ENCODE measurements at regions not wholly inside any gene's neighbourhood (a gene's known extent, or its start where the extent isn't known, plus 50 kb on each side); places are given as distances from the start of the nearest gene placed in this dataset.

- Histone ChIP-seq H3K9ac (no peak overlapping the region), H3K36me3 (ENCODE audit: insufficient read depth) (no peaks in the 10 kb centered on the region), H3K79me2 (ENCODE audit: insufficient read depth, low read depth) (no peaks in the 10 kb centered on the region), H3K4me2 (no peak overlapping the region), H2AFZ (ENCODE audit: low read depth) (no peak overlapping the region), H3K4me3 (IDR thresholded peaks at IDR 0.05; ENCODE audit: insufficient read depth, low read depth, low read length) (no peak overlapping the region), H3K27ac (no peak overlapping the region), H3K27me3 (ENCODE audit: insufficient read depth, low read depth) (no peaks in the 10 kb centered on the region), H4K20me1 (ENCODE audit: insufficient read depth) (no peaks in the 10 kb centered on the region), H3K4me1 (ENCODE audit: low read depth, poor library complexity, severe bottlenecking) (no peaks in the 10 kb centered on the region)
- TF ChIP-seq CTCF (conservative IDR thresholded peaks at IDR 0.05; ENCODE audit: low read depth, low read length) = no peak
Measured at GRCh38 chr6:67759001-67759400, 876.1 kb upstream of the ADGRB3 start.

GRCh38 chr6:67757465-67758033 lies 877.5 kb upstream of the ADGRB3 start:
- Histone ChIP-seq H3K9ac (no peak overlapping the region), H3K27ac (no peak overlapping the region), H3K4me1 (ENCODE audit: low read depth, poor library complexity, severe bottlenecking) (no peaks in the 10 kb centered on the region), H3K4me3 (IDR thresholded peaks at IDR 0.05; ENCODE audit: insufficient read depth, low read depth, low read length) (no peak overlapping the region), H3K4me2 (no peak overlapping the region), H3K79me2 (ENCODE audit: insufficient read depth, low read depth) (no peaks in the 10 kb centered on the region), H4K20me1 (ENCODE audit: insufficient read depth) (no peaks in the 10 kb centered on the region), H3K27me3 (ENCODE audit: insufficient read depth, low read depth) (no peaks in the 10 kb centered on the region), H2AFZ (ENCODE audit: low read depth) (no peak overlapping the region), H3K36me3 (ENCODE audit: insufficient read depth) (no peaks in the 10 kb centered on the region)
- TF ChIP-seq CTCF (conservative IDR thresholded peaks at IDR 0.05; ENCODE audit: low read depth, low read length) = no peak

- Histone ChIP-seq H3K9ac (no peak overlapping the region), H4K20me1 (ENCODE audit: insufficient read depth) (no peaks in the 10 kb centered on the region), H3K4me3 (IDR thresholded peaks at IDR 0.05; ENCODE audit: insufficient read depth, low read depth, low read length) (no peak overlapping the region), H2AFZ (ENCODE audit: low read depth) (no peak overlapping the region), H3K4me2 (no peak overlapping the region), H3K4me1 (ENCODE audit: low read depth, poor library complexity, severe bottlenecking) (no peaks in the 10 kb centered on the region), H3K27me3 (ENCODE audit: insufficient read depth, low read depth) (no peaks in the 10 kb centered on the region), H3K36me3 (ENCODE audit: insufficient read depth) (no peaks in the 10 kb centered on the region), H3K79me2 (ENCODE audit: insufficient read depth, low read depth) (no peaks in the 10 kb centered on the region), H3K27ac (no peak overlapping the region)
- TF ChIP-seq CTCF (conservative IDR thresholded peaks at IDR 0.05; ENCODE audit: low read depth, low read length) = no peak
Measured at GRCh38 chr6:67748521-67748920, 886.6 kb upstream of the ADGRB3 start.

- H3K27me3 ChIP-seq (ENCODE audit: insufficient read depth, low read depth) = no peaks in the 10 kb centered on the region
- no peak overlapping the region for H3K27ac ChIP-seq
- no peak overlapping the region for H3K4me3 ChIP-seq (IDR thresholded peaks at IDR 0.05; ENCODE audit: insufficient read depth, low read depth, low read length)
- no peaks in the 10 kb centered on the region for H3K36me3 ChIP-seq (ENCODE audit: insufficient read depth)
- H3K4me2 ChIP-seq = no peak overlapping the region
- no peaks in the 10 kb centered on the region for H3K79me2 ChIP-seq (ENCODE audit: insufficient read depth, low read depth)
- no peak overlapping the region for H3K9ac ChIP-seq
- no peak overlapping the region for H2AFZ ChIP-seq (ENCODE audit: low read depth)
- no peaks in the 10 kb centered on the region for H4K20me1 ChIP-seq (ENCODE audit: insufficient read depth)
- no peaks in the 10 kb centered on the region for H3K4me1 ChIP-seq (ENCODE audit: low read depth, poor library complexity, severe bottlenecking)
- TF ChIP-seq CTCF (conservative IDR thresholded peaks at IDR 0.05; ENCODE audit: low read depth, low read length) = no peak
Measured at GRCh38 chr6:67736816-67737215, 898.3 kb upstream of the ADGRB3 start.
